Suprapubic skin (tissue), 3 donors: ENCODE measurements at regions not wholly inside any gene's neighbourhood (a gene's known extent, or its start where the extent isn't known, plus 50 kb on each side); places are given as distances from the start of the nearest gene placed in this dataset.
"Not testable (repeated sequence)": the region's sequence is repeated elsewhere in the genome, so short reads cannot be mapped to it uniquely, and the experiment has no call there.

Experiments
- POLR2AphosphoS5 ChIP-seq, 3 donors: sonication (generic); formaldehyde crosslinking; IDR thresholded peaks; one replicate each; pipeline ENCODE4 v1.6.1; 2017; ENCODE audit warnings: antibody characterized with exemption in 3 of 3
- TF ChIP-seq, protein P1 (sequence below), 2 donors: fragments of 200-600 bp in 1 of 2; fragments of 450-650 bp in 1 of 2; sonication (generic) in 1 of 2; IDR thresholded peaks; one replicate each; pipeline ENCODE4 v1.5.1; 2016 to 2019; ENCODE audit warnings: antibody characterized with exemption in 2 of 2, mild to moderate bottlenecking in 1 of 2, moderate library complexity in 1 of 2

DNA sequence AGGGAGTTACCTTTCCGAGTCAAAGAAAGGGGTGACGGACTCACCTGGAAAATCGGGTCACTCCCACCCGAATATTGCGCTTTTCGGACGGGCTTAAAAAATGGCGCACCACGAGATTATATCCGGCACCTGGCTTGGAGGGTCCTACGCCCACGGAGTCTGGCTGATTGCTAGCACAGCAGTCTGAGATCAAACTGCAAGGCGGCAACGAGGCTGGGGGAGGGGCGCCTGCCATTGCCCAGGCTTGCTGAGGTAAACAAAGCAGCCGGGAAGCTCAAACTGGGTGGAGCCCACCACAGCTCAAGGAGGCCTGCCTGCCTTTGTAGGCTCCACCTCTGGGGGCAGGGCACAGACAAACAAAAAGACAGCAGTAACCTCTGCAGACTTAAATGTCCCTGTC lies 72.6 kb upstream of the RORB start:
- TF ChIP-seq, protein P1, sequence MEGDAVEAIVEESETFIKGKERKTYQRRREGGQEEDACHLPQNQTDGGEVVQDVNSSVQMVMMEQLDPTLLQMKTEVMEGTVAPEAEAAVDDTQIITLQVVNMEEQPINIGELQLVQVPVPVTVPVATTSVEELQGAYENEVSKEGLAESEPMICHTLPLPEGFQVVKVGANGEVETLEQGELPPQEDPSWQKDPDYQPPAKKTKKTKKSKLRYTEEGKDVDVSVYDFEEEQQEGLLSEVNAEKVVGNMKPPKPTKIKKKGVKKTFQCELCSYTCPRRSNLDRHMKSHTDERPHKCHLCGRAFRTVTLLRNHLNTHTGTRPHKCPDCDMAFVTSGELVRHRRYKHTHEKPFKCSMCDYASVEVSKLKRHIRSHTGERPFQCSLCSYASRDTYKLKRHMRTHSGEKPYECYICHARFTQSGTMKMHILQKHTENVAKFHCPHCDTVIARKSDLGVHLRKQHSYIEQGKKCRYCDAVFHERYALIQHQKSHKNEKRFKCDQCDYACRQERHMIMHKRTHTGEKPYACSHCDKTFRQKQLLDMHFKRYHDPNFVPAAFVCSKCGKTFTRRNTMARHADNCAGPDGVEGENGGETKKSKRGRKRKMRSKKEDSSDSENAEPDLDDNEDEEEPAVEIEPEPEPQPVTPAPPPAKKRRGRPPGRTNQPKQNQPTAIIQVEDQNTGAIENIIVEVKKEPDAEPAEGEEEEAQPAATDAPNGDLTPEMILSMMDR (IDR thresholded peaks at IDR 0.05): not testable (repeated sequence)
- TF ChIP-seq POLR2AphosphoS5 (IDR thresholded peaks at IDR 0.05): not testable (repeated sequence)
